ENCODE measurements at regions not wholly inside any gene's neighbourhood (a gene's known extent, or its start where the extent isn't known, plus 50 kb on each side); places are given as distances from the start of the nearest gene placed in this dataset.

DNA sequence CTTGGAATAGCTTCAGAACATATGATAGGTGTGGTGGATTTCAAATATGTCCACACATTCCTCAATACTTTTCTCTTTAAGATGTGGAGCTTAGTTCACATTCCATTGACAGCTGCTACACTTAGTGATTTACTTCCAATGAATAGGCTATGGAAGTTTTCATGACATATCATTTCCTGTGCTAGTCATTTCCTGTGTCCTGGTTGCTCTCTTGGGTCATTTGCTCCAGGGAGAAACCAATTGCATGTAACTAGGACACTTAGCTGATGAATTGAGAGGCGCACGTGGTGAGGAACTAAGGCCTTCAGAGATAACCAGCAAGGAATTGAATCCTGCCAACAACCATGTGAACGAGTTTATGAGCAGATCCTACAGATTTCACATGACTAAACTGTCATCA lies 120.9 kb downstream of the SLC17A6 start:
- no peak for TF ChIP-seq YY1 (IDR thresholded peaks at IDR 0.05; ENCODE audit: insufficient read depth, insufficient read length)
- no peak for TF ChIP-seq SUZ12 (IDR thresholded peaks at IDR 0.05; ENCODE audit: extremely low read depth, insufficient read depth, insufficient read length)
- no peak for TF ChIP-seq ZNF274 (IDR thresholded peaks at IDR 0.05; ENCODE audit: low read depth, low read length)
